T-helper 2 cell (primary cell): ENCODE measurements at regions not wholly inside any gene's neighbourhood (a gene's known extent, or its start where the extent isn't known, plus 50 kb on each side); places are given as distances from the start of the nearest gene placed in this dataset.

ENCODE experiments used
- DNase-seq, 5 experiments: peaks; one replicate each; pipeline versions ENCODE4 v3.0.0 to v3.0.0-alpha.2; 2012 to 2022

- no peak for DNase-seq
Measured at GRCh38 chr2:221198309-221198708, 373.8 kb downstream of the EPHA4 start.

GRCh38 chr2:221200184-221200839 lies 371.8 kb downstream of the EPHA4 start:
- DNase-seq, result no peak

GRCh38 chr2:221202431-221202830 lies 369.7 kb downstream of the EPHA4 start:
- DNase-seq, result no peak

- no peak for DNase-seq
Measured at GRCh38 chr2:221203125-221203524, 369.0 kb downstream of the EPHA4 start.

- no peak for DNase-seq
Measured at GRCh38 chr2:221203856-221204255, 368.2 kb downstream of the EPHA4 start.

- no peak for DNase-seq
Measured at GRCh38 chr2:221204699-221205098, 367.4 kb downstream of the EPHA4 start.

GRCh38 chr2:221205103-221205673 lies 366.9 kb downstream of the EPHA4 start:
- no peak for DNase-seq

GRCh38 chr2:221210686-221211085 lies 361.4 kb downstream of the EPHA4 start:
- DNase-seq, result no peak

- no peak for DNase-seq
Measured at GRCh38 chr2:221211653-221212052, 360.5 kb downstream of the EPHA4 start.

GRCh38 chr2:221212105-221212504 lies 360.0 kb downstream of the EPHA4 start:
- DNase-seq, result no peak

- no peak for DNase-seq
Measured at GRCh38 chr2:221215487-221215886, 356.6 kb downstream of the EPHA4 start.

GRCh38 chr2:221216636-221217035 lies 355.5 kb downstream of the EPHA4 start:
- DNase-seq, result no peak

- no peak for DNase-seq
Measured at GRCh38 chr2:221225752-221226151, 346.4 kb downstream of the EPHA4 start.

GRCh38 chr2:221228214-221228769 lies 343.8 kb downstream of the EPHA4 start:
- no peak for DNase-seq

GRCh38 chr2:221229099-221229498 lies 343.0 kb downstream of the EPHA4 start:
- DNase-seq, result no peak

- no peak for DNase-seq
Measured at GRCh38 chr2:221231511-221231910, 340.6 kb downstream of the EPHA4 start.

GRCh38 chr2:221235941-221236340 lies 336.2 kb downstream of the EPHA4 start:
- DNase-seq, result no peak

- no peak for DNase-seq
Measured at GRCh38 chr2:221241072-221241471, 331.0 kb downstream of the EPHA4 start.

- no peak for DNase-seq
Measured at GRCh38 chr2:221243771-221244170, 328.3 kb downstream of the EPHA4 start.

GRCh38 chr2:221245045-221245444 lies 327.1 kb downstream of the EPHA4 start:
- no peak for DNase-seq

GRCh38 chr2:221245772-221246171 lies 326.3 kb downstream of the EPHA4 start:
- no peak for DNase-seq

- no peak for DNase-seq
Measured at GRCh38 chr2:221254299-221254698, 317.8 kb downstream of the EPHA4 start.

GRCh38 chr2:221255862-221256261 lies 316.2 kb downstream of the EPHA4 start:
- DNase-seq, result no peak

GRCh38 chr2:221258464-221258863 lies 313.6 kb downstream of the EPHA4 start:
- no peak for DNase-seq

GRCh38 chr2:221262651-221263050 lies 309.5 kb downstream of the EPHA4 start:
- no peak for DNase-seq
